ENCODE measurements at regions not wholly inside any gene's neighbourhood (a gene's known extent, or its start where the extent isn't known, plus 50 kb on each side); places are given as distances from the start of the nearest gene placed in this dataset.

DNA sequence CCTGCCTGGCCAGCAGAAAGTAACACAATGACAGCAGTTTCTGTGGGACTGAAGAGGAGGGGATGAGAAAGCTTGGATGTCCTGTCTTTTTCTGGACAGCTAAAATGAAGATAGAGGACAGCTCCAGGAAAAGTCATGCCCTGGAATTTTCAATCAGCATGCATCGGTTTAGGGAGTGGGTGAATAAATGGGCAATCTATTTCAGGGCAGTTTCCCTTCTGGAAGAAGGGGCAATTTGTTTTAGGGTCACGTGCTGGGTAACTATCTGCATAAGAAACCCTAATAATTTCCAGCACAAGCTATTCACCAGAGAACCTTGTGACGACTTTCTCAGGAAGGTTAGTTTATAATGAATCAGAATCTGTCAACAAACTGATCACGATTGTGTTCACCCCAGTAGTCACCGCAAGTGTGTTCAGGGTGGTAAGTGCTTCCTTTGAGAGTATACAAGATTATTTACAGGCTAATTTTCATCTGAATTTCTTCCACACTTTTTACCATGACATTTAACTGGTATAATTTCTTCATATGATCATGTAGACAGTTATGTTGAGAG lies 318.0 kb upstream of the GBE1 start:
- Histone ChIP-seq H3K36me3 (ENCODE audit: control insufficient read depth, insufficient read depth, low read length) (no peaks in the 10 kb centered on the region), H3K4me3 (ENCODE audit: low read depth, low read length) (no peak overlapping the region), H3K27me3 (ENCODE audit: control insufficient read depth, insufficient read depth, low read length) (no peaks in the 10 kb centered on the region)
- no peak for FAIRE-seq
- DNase-seq (ENCODE audit: low read depth), result no peak
- TF ChIP-seq, protein P1, sequence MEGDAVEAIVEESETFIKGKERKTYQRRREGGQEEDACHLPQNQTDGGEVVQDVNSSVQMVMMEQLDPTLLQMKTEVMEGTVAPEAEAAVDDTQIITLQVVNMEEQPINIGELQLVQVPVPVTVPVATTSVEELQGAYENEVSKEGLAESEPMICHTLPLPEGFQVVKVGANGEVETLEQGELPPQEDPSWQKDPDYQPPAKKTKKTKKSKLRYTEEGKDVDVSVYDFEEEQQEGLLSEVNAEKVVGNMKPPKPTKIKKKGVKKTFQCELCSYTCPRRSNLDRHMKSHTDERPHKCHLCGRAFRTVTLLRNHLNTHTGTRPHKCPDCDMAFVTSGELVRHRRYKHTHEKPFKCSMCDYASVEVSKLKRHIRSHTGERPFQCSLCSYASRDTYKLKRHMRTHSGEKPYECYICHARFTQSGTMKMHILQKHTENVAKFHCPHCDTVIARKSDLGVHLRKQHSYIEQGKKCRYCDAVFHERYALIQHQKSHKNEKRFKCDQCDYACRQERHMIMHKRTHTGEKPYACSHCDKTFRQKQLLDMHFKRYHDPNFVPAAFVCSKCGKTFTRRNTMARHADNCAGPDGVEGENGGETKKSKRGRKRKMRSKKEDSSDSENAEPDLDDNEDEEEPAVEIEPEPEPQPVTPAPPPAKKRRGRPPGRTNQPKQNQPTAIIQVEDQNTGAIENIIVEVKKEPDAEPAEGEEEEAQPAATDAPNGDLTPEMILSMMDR (IDR thresholded peaks at IDR 0.05; ENCODE audit: insufficient read depth, low read length, severe bottlenecking), result no peak

DNA sequence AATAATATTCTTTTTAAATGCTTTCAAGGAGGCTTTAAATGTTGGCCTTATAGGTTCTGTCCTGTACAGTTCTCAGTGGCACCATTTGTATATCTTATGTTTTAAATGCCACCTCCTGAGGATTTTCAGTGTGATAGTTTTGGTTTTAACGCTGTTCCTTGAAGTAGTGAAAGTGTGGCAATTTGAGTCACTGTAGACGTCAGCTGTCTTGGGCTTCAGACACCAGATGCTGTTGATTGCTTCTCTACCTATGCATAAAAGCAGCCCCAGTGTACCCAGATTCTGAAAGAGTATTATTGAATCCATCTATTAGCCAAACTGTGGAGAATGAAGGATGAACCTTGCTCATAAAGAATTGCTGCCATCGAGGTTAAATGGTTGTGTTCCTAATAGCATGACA lies 316.8 kb upstream of the GBE1 start:
- TF ChIP-seq, protein P1 (IDR thresholded peaks at IDR 0.05; ENCODE audit: insufficient read depth, low read length, severe bottlenecking), result no peak
- H3K27me3 ChIP-seq (ENCODE audit: control insufficient read depth, insufficient read depth, low read length), result no peaks in the 10 kb centered on the region
- H3K36me3 ChIP-seq (ENCODE audit: control insufficient read depth, insufficient read depth, low read length), result no peaks in the 10 kb centered on the region
- no peak overlapping the region for H3K4me3 ChIP-seq (ENCODE audit: low read depth, low read length)
- FAIRE-seq (no peak), DNase-seq (ENCODE audit: low read depth) (no peak)

DNA sequence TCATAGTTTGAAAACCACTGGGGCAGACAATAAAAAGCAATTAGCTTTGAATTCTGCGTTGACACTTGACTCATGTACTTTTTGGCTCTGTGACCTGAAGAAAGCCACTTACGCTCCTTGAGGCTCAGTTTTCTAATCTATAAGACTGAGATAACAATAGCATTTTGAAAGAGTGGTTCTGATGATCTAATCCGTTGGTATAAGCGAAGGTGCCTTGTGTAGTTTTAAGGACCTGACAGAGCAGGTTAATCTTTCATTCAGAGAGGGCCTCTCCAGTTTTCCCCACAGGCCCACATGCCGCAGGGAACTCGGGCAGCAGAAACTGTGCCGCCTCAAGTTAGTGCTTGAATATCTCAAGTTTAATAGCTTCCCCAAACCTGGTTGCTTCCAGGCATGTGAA lies 306.0 kb upstream of the GBE1 start:
- TF ChIP-seq, protein P1 (IDR thresholded peaks at IDR 0.05; ENCODE audit: insufficient read depth, low read length, severe bottlenecking), result no peak
- no peak overlapping the region for H3K4me3 ChIP-seq (ENCODE audit: low read depth, low read length)
- FAIRE-seq (no peak), DNase-seq (ENCODE audit: low read depth) (peak; percentile 42)
- H3K36me3 ChIP-seq (ENCODE audit: control insufficient read depth, insufficient read depth, low read length), result no peaks in the 10 kb centered on the region
- no peaks in the 10 kb centered on the region for H3K27me3 ChIP-seq (ENCODE audit: control insufficient read depth, insufficient read depth, low read length)

DNA sequence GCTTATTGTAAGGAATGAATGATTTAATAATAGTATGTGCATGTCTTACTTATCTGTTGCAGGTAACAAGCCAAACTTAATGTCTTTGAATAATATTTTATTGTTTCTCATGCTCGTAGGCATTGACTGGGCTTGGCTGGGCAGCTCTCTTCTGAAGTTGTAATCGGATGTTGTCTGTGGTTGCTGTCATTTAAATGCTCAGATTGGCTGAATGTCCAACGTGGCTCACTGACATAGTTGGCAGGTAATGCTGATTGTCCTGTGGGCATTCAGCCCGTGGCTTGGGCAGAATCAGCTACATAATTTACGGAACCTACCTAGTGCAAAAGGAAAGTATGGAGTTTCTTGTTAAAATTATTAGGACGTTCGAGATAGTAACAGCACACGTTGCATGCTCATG lies 297.4 kb upstream of the GBE1 start:
- no peak for DNase-seq (ENCODE audit: low read depth)
- no peak for FAIRE-seq
- no peak overlapping the region for H3K4me3 ChIP-seq (ENCODE audit: low read depth, low read length)
- H3K27me3 ChIP-seq (ENCODE audit: control insufficient read depth, insufficient read depth, low read length), result no peaks in the 10 kb centered on the region
- H3K36me3 ChIP-seq (ENCODE audit: control insufficient read depth, insufficient read depth, low read length), result no peaks in the 10 kb centered on the region
- TF ChIP-seq, protein P1 (IDR thresholded peaks at IDR 0.05; ENCODE audit: insufficient read depth, low read length, severe bottlenecking), result no peak

DNA sequence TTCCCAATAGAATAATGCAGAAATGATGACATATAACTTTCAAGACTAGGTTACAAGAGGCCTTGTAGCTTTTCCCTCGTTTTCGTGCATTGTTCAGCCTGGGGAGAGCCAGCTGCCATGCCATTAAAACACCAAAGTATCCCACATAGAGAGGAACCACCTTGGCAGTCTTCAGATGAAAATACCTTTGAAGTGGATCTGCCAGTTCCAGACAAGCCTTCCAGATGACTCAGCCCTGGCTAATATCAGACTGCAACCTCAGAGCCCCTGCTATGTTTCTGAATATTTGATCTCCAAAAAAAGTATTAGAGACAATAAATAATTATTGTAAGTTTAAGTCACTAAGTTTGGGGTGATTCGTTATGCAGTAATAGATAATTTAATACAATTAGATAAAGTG lies 294.3 kb upstream of the GBE1 start:
- no peaks in the 10 kb centered on the region for H3K27me3 ChIP-seq (ENCODE audit: control insufficient read depth, insufficient read depth, low read length)
- FAIRE-seq, result no peak
- TF ChIP-seq, protein P1 (IDR thresholded peaks at IDR 0.05; ENCODE audit: insufficient read depth, low read length, severe bottlenecking), result no peak
- H3K36me3 ChIP-seq (ENCODE audit: control insufficient read depth, insufficient read depth, low read length), result no peaks in the 10 kb centered on the region
- H3K4me3 ChIP-seq (ENCODE audit: low read depth, low read length), result no peak overlapping the region
- DNase-seq (ENCODE audit: low read depth), result peak; percentile 78

DNA sequence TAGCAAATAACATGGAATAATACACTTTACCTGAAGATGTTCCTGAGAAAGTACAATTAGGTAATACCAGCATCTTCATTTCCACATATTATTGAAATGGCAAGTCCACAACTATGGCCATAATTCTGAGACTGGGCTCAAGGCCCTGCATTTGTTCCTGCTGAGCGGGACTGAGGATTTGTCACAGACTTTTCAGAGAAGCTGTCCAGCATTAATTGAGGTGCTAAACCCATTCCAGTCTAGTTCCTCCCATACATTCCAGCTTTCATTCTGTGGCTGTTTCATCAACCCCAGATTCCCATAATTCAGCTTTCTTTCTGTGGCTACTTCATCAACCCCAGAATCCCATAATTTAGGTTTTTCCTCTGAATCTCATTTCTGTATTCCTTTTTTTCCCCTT lies 293.4 kb upstream of the GBE1 start:
- TF ChIP-seq, protein P1 (IDR thresholded peaks at IDR 0.05; ENCODE audit: insufficient read depth, low read length, severe bottlenecking), result no peak
- no peak for FAIRE-seq
- no peaks in the 10 kb centered on the region for H3K27me3 ChIP-seq (ENCODE audit: control insufficient read depth, insufficient read depth, low read length)
- no peaks in the 10 kb centered on the region for H3K36me3 ChIP-seq (ENCODE audit: control insufficient read depth, insufficient read depth, low read length)
- DNase-seq (ENCODE audit: low read depth), result no peak
- H3K4me3 ChIP-seq (ENCODE audit: low read depth, low read length), result no peak overlapping the region

Data from bronchial epithelial cell (primary cell).